A172 (cell line): ENCODE measurements at regions not wholly inside any gene's neighbourhood (a gene's known extent, or its start where the extent isn't known, plus 50 kb on each side); places are given as distances from the start of the nearest gene placed in this dataset.
"Not testable (repeated sequence)": the region's sequence is repeated elsewhere in the genome, so short reads cannot be mapped to it uniquely, and the experiment has no call there.

Experiments
- DNase-seq: peaks from one replicate; pipeline ENCODE4 v3.0.0-alpha.2; 2015; ENCODE audit warnings: low spot score

DNA sequence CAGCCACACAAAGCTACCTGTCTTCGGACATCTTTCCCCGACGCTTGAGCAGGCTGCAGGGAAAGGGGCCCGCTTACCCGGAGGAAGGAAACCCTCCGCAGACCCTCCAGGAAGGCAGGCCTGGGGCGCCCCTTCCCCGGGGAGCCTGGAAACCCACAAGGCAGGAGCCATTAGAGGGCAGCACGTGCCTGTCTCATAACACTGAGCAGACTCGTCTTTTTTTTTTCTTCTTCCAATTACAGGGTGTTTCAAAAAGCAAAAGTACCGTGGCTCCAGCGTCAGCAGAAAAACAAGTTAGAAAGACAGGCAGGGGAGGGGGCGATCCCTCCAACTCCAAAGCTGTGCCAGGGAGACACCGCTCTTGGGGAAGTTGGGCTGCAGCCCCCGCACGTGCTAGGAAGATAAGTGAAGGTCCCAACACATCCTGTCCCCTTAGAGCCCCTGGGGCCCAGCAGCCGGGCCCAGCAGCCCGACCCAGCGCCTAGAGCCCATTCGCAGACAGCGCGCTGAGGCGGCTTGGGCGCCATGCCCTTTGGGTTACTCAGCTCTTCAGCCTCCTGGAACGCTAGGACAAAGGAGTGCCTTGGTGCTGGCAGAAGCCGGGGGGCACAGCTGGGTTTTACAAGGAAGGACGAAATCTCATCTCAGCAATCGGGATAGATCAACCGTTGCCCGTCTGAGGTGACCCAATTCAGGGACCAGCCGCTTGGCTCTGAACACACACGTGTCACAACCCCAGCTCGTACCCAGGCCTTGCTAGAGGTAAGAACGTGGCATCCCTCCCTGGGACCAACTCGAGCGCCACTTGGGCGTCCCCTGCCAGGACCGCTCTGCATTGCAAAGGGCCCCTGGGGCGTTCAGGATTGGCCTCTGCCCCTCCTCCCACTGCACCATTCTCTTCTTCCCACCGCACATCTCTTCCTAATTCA lies 136.3 kb downstream of the LY86 start:
- DNase-seq = peak; percentile 34

DNA sequence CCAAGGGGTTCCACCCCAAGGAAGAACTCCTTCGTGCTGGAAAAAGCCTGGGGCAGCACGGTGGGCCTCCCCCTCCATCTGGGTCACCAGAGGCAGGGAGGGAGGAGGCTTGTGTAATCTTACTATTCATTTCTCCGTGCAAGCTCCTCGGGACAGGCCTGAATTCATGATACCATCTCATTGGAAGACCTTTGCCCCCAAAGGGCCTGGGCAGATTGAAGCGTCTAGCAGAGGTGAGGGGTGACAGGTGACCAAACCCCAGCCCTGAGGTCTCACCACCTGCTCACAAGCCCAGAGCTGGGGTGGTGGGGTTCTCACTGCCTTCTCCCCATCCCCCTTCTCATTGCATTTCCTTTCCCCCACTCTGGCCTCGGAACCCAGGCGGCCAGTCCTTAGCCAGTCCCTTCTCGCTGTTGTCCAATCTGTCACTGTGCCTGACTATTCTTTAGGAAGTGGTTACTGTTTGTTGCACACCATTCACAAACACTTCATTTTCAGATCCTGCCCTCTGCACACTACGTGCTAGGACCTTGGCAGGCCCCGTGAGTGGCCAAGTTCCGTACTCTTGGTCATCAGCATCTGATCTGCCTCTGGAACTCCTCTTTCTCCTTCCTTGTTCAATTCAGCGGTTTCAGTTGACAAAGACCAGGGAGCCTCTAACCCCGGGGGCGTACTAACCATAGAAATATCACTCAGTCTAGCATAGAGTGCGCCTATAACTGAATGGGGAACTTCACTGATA lies 137.1 kb downstream of the LY86 start:
- no peak for DNase-seq

GRCh38 chr6:6728169-6728941 lies 139.8 kb downstream of the LY86 start:
- DNase-seq = no peak

- DNase-seq = no peak
These were observed 141.5 kb downstream of the LY86 start for GRCh38 chr6:6729971-6730370.

GRCh38 chr6:6730831-6731230 lies 142.3 kb downstream of the LY86 start:
- peak; percentile 72 for DNase-seq

GRCh38 chr6:6734479-6735465 lies 146.3 kb downstream of the LY86 start:
- DNase-seq = peak; percentile 39

GRCh38 chr6:6736791-6737654 lies 148.5 kb downstream of the LY86 start:
- DNase-seq = no peak

GRCh38 chr6:6737671-6738070 lies 149.2 kb downstream of the LY86 start:
- DNase-seq = no peak

DNA sequence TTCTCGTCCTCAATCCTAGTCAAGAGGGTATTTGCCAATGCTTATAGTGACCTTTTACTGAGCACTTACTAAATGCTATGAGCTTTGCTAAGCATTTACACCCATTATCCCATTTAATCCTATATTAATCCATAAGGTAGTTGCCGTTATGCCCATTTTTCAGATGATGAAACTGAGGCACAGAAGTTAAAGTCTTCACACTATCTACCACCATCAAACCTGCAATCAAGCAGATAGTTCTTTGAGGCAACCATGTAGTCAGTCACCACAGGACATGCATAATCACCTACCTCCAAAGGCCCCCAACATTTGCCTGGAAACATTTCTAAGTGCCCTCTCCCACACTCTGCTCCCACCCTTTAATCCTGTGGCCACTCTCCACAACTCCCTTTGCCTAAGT lies 149.6 kb downstream of the LY86 start:
- no peak for DNase-seq

GRCh38 chr6:6738922-6739716 lies 150.6 kb downstream of the LY86 start:
- DNase-seq = no peak

- no peak for DNase-seq
These were observed 152.1 kb downstream of the LY86 start for GRCh38 chr6:6740595-6740994.

- DNase-seq = no peak
These were observed 152.7 kb downstream of the LY86 start for GRCh38 chr6:6741264-6741663.

- no peak for DNase-seq
These were observed 154.0 kb downstream of the LY86 start for GRCh38 chr6:6742535-6742934.

GRCh38 chr6:6744551-6744950 lies 156.0 kb downstream of the LY86 start:
- DNase-seq = no peak

- DNase-seq = not testable (repeated sequence)
These were observed 157.3 kb downstream of the LY86 start for GRCh38 chr6:6745637-6746332.

DNA sequence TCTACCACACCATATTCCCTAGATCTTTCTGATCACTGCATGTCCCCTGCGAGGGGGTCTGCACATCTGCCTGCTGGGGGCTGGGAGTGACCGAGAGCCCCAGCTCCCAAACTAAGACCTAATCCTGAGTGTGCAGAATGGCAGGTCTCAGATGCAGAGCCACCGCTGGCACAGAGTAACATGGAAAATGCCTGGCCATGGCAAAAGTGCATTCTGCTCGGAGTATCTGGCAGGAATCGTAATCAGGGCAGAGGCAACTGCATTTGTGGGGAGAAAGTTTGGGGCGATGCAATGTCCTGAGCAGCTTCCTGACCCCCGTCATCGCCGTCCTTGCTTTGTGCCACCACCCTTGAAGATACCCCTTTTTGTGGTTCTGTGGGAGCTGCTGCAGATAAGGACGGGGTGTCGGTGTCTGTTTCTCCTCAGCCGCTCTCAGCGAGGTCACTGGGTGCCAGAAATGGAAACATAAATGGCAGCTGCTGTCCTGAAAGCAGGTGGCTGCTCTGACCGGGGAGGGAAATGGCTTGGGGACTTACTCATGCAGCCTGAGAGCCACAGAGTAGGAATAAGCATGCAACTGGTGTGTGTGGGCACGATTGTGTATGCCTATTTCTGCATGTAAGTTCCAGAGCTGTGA lies 157.9 kb downstream of the LY86 start:
- DNase-seq = no peak

GRCh38 chr6:6746970-6747338 lies 158.4 kb downstream of the LY86 start:
- no peak for DNase-seq

- DNase-seq = no peak
These were observed 158.9 kb downstream of the LY86 start for GRCh38 chr6:6747371-6747770.
